ENCODE measurements at regions not wholly inside any gene's neighbourhood (a gene's known extent, or its start where the extent isn't known, plus 50 kb on each side); places are given as distances from the start of the nearest gene placed in this dataset.

GRCh38 chr5:72035831-72036230, 71.4 kb upstream of the MAP1B start:
- TF ChIP-seq MXI1 (IDR thresholded peaks at IDR 0.05; ENCODE audit: borderline replicate concordance, low read depth, low read length) (no peak), CTCF (conservative IDR thresholded peaks at IDR 0.05; ENCODE audit: low read depth, low read length) (no peak), POLR2A (IDR thresholded peaks at IDR 0.05; ENCODE audit: low read depth, low read length) (no peak), NFE2L2 (IDR thresholded peaks at IDR 0.05; ENCODE audit: low read depth, low read length) (no peak), CHD1 (IDR thresholded peaks at IDR 0.05; ENCODE audit: low read depth, low read length) (no peak), FOS (IDR thresholded peaks at IDR 0.05; ENCODE audit: low read depth, low read length) (no peak), CEBPB (IDR thresholded peaks at IDR 0.05; ENCODE audit: low read depth, low read length) (no peak)

Measured in IMR-90 (cell line).